ENCODE measurements at regions not wholly inside any gene's neighbourhood (a gene's known extent, or its start where the extent isn't known, plus 50 kb on each side); places are given as distances from the start of the nearest gene placed in this dataset.

DNA sequence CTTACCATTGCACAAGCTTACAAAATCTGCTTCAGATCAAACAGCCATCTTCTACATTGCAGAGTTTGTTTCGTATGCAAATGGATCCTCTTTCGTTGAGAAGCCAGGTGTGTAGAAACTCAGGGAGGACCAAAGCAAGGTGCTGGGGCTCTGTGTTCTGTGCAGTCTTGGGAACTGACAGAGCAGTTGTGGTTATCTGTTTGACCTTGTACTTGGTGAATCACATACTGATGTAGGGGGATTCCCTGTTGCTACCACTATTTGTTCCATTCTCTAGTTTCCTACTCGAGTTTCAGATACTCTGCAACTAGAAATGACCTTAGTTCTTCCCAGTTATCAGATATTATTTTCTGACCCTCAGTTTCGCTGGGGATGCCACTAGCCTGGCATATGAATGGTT is 95.2 kb upstream of the CLDN10 start:
- no peak for DNase-seq
- TF ChIP-seq, protein P1, sequence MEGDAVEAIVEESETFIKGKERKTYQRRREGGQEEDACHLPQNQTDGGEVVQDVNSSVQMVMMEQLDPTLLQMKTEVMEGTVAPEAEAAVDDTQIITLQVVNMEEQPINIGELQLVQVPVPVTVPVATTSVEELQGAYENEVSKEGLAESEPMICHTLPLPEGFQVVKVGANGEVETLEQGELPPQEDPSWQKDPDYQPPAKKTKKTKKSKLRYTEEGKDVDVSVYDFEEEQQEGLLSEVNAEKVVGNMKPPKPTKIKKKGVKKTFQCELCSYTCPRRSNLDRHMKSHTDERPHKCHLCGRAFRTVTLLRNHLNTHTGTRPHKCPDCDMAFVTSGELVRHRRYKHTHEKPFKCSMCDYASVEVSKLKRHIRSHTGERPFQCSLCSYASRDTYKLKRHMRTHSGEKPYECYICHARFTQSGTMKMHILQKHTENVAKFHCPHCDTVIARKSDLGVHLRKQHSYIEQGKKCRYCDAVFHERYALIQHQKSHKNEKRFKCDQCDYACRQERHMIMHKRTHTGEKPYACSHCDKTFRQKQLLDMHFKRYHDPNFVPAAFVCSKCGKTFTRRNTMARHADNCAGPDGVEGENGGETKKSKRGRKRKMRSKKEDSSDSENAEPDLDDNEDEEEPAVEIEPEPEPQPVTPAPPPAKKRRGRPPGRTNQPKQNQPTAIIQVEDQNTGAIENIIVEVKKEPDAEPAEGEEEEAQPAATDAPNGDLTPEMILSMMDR (IDR thresholded peaks at IDR 0.05): no peak
- no peak overlapping the region for H3K27ac ChIP-seq
- H3K9me3 ChIP-seq: no peaks in the 10 kb centered on the region
- no peak overlapping the region for H3K4me3 ChIP-seq
- no peaks in the 10 kb centered on the region for H3K27me3 ChIP-seq
- no peaks in the 10 kb centered on the region for H3K4me1 ChIP-seq
- no peak overlapping the region for H3K9ac ChIP-seq (ENCODE audit: low read depth in 2 of 2, low read length in 2 of 2)
- H3K36me3 ChIP-seq: no peaks in the 10 kb centered on the region
- intact Hi-C loops (cut with DNase I): no loop called here

- no peaks in the 10 kb centered on the region for H3K27me3 ChIP-seq
- no peak for DNase-seq
- intact Hi-C loops (cut with DNase I): no loop called here
- TF ChIP-seq, protein P1 (IDR thresholded peaks at IDR 0.05): no peak
- no peak overlapping the region for H3K9ac ChIP-seq (ENCODE audit: low read depth in 2 of 2, low read length in 2 of 2)
- no peaks in the 10 kb centered on the region for H3K36me3 ChIP-seq
- no peaks in the 10 kb centered on the region for H3K4me1 ChIP-seq
- H3K27ac ChIP-seq: no peak overlapping the region
- H3K4me3 ChIP-seq: no peak overlapping the region
- no peaks in the 10 kb centered on the region for H3K9me3 ChIP-seq
Measured at GRCh38 chr13:95462801-95463200, 89.7 kb upstream of the CLDN10 start.

GRCh38 chr13:95463531-95463930 is 89.0 kb upstream of the CLDN10 start:
- intact Hi-C loops (cut with DNase I): no loop called here

GRCh38 chr13:95470574-95471366 is 81.8 kb upstream of the CLDN10 start:
- H3K9ac ChIP-seq (ENCODE audit: low read depth in 2 of 2, low read length in 2 of 2): no peak overlapping the region
- no peak overlapping the region for H3K27ac ChIP-seq
- TF ChIP-seq, protein P1 (IDR thresholded peaks at IDR 0.05): no peak
- no peaks in the 10 kb centered on the region for H3K9me3 ChIP-seq
- DNase-seq: no peak
- no peaks in the 10 kb centered on the region for H3K36me3 ChIP-seq
- intact Hi-C loops (cut with DNase I): no loop called here
- no peak overlapping the region for H3K4me3 ChIP-seq
- H3K4me1 ChIP-seq: no peaks in the 10 kb centered on the region
- no peaks in the 10 kb centered on the region for H3K27me3 ChIP-seq

More at GRCh38 chr13:95463531-95463930, 89.0 kb upstream of the CLDN10 start:
- Histone ChIP-seq H3K27me3 (no peaks in the 10 kb centered on the region), H3K36me3 (no peaks in the 10 kb centered on the region), H3K4me1 (no peaks in the 10 kb centered on the region), H3K9ac (ENCODE audit: low read depth in 2 of 2, low read length in 2 of 2) (no peak overlapping the region), H3K4me3 (no peak overlapping the region), H3K27ac (no peak overlapping the region), H3K9me3 (no peaks in the 10 kb centered on the region)
- DNase-seq: no peak
- TF ChIP-seq, protein P1 (IDR thresholded peaks at IDR 0.05): no peak

- Histone ChIP-seq H3K9me3 (no peaks in the 10 kb centered on the region), H3K27me3 (no peaks in the 10 kb centered on the region), H3K4me1 (no peaks in the 10 kb centered on the region), H3K4me3 (no peak overlapping the region), H3K9ac (ENCODE audit: low read depth in 2 of 2, low read length in 2 of 2) (no peak overlapping the region), H3K27ac (no peak overlapping the region), H3K36me3 (no peaks in the 10 kb centered on the region)
- TF ChIP-seq, protein P1 (IDR thresholded peaks at IDR 0.05): no peak
- DNase-seq: no peak
- intact Hi-C loops (cut with DNase I): no loop called here
Measured at GRCh38 chr13:95471960-95472359, 80.6 kb upstream of the CLDN10 start.

Data from colonic mucosa (tissue), 4 donors.